PC-3 (cell line): ENCODE measurements at regions not wholly inside any gene's neighbourhood (a gene's known extent, or its start where the extent isn't known, plus 50 kb on each side); places are given as distances from the start of the nearest gene placed in this dataset.

Experiments used
- EZH2 ChIP-seq: fragments of 300-600 bp; sonication (generic); IDR thresholded peaks from one replicate; pipeline ENCODE4 v1.6.1; 2017; ENCODE audit warnings: antibody characterized with exemption, mild to moderate bottlenecking, low read length; ENCODE audit not compliant: unreplicated experiment
- EZH2phosphoT487 ChIP-seq: fragments of 300-600 bp; sonication (generic); IDR thresholded peaks from 2 replicates; pipeline ENCODE4 v1.6.1; 2018; ENCODE audit warnings: mild to moderate bottlenecking, antibody characterized with exemption, low read length, borderline replicate concordance
- TF ChIP-seq, protein P1 (sequence below): fragments of 300-600 bp; sonication (generic); conservative IDR thresholded peaks from 2 replicates; pipeline ENCODE4 v1.5.1; 2017; ENCODE audit warnings: antibody characterized with exemption, low read depth, mild to moderate bottlenecking, low read length

DNA sequence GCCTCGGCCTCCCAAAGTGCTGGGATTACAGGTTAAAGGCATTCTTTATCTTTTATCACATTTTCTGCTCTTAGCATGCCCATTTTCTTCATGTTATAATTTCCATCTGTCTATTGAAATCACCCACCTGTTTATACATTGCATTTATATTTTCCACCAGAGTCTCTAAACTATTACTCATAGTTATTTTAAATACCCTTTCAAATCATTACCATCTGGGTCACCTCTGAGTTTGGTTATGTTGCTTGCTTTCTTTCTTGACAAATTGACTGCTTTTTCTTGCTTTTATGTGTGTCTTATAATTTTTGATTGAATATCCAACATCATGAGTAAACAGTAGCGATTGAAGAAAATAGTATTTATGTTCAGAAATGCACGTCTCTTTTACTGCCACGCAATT, 71.4 kb downstream of the TMEM270 start:
- TF ChIP-seq, protein P1, sequence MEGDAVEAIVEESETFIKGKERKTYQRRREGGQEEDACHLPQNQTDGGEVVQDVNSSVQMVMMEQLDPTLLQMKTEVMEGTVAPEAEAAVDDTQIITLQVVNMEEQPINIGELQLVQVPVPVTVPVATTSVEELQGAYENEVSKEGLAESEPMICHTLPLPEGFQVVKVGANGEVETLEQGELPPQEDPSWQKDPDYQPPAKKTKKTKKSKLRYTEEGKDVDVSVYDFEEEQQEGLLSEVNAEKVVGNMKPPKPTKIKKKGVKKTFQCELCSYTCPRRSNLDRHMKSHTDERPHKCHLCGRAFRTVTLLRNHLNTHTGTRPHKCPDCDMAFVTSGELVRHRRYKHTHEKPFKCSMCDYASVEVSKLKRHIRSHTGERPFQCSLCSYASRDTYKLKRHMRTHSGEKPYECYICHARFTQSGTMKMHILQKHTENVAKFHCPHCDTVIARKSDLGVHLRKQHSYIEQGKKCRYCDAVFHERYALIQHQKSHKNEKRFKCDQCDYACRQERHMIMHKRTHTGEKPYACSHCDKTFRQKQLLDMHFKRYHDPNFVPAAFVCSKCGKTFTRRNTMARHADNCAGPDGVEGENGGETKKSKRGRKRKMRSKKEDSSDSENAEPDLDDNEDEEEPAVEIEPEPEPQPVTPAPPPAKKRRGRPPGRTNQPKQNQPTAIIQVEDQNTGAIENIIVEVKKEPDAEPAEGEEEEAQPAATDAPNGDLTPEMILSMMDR: no peak
- TF ChIP-seq EZH2 (no peak), EZH2phosphoT487 (no peak)
